Suppressor macrophage treated with lipopolysaccharide for 1 hour (primary cell): ENCODE measurements at regions not wholly inside any gene's neighbourhood (a gene's known extent, or its start where the extent isn't known, plus 50 kb on each side); places are given as distances from the start of the nearest gene placed in this dataset.

Experiments used
- DNase-seq, 3 donors: peaks; one replicate each; pipeline ENCODE4 v3.0.0-alpha.2; 2020 to 2022

GRCh38 chr2:239776436-239777005, 248.6 kb downstream of the NDUFA10 start:
- no peak for DNase-seq

DNA sequence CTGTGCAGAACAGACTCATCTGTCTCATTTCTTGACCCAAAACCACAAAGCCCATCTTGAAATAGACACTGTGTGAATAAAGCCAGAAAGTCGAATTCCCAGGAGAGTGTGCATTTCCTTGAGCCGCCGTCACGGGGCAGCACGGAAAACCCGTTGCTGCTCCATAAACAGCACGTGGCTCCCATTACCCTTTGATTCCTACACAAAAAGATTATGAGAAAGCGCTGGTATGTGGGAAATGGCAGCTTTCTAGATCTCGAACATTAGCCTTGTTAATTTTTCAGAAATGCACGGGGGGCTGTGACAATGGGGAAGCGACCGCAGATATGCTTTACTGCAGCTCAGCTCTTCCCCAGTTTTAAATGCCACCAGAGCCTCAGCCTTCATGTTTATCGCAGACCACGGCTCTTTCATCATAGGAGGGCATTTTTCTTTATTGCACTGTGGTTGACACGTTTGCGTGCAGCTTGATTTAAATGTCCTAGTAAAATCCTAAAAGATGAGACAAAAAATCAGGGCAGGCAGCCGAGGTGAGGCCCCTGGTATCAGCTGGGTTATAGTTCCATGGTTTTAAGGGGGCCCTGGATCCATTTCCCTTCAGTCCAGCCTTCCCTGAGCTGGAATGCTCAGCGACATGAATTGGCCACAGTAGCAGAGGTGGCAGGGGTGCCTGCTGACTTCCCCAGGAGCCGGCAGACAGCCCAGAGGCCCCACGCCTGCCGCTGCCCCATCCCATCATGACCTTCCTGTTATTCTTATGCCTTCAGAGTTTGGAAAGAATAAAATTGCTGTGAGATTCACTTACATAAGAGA, 249.3 kb downstream of the NDUFA10 start:
- no peak for DNase-seq

DNA sequence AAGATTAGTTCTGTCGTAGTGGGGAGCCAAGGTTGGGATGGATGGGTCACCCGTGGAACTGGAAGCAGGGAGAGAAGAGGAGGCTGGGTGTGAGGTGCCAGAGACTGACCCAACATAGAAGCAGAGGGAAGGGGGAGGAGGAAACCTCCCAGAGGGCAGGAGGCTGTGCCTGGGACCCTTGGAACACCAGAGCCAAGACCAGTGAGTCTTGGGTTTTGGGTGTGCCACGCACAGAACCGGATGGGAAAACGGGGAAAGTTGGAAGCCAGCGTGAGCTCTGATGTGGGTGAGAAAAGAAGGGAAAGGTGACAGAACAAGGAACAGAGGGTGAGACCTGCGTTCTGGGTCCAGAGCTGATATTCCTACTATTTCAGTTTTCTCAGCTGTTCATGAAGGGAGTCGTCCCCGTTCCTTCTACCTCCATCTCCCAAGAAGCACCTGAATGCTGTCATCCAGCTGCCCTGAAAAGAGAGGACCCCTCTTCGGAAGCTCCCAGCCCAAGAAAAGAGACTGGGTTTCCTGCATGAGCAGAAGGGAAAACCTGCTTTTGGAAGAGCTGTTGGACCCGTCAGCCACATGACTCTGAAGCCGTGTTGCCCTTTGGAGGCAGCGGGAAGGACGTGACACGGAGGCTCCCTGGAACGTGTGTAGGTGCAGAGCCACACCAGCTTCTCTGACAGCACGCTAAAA, 250.1 kb downstream of the NDUFA10 start:
- DNase-seq: no peak

DNA sequence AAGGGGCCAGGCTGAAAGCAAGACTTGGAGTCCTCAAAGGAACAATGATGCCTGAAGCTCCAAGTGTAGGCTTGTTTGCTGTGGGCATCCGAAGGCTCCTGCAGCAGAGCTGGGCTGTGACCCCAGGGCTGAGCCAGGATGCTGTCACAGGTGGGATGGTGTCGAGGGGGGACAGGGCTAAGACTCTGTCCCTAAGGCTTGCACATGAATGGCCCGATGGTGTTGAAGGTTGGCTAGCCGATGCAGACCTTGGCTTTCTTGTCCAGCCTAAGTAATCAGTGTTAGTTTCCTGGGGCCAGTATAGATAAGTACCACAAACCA, 251.0 kb downstream of the NDUFA10 start:
- no peak for DNase-seq

- DNase-seq: no peak
These were observed 251.7 kb downstream of the NDUFA10 start for GRCh38 chr2:239773228-239774141.

GRCh38 chr2:239772721-239773120, 252.4 kb downstream of the NDUFA10 start:
- DNase-seq: no peak

- no peak for DNase-seq
These were observed 254.9 kb downstream of the NDUFA10 start for GRCh38 chr2:239770246-239770639.

GRCh38 chr2:239769554-239770245, 255.4 kb downstream of the NDUFA10 start:
- no peak for DNase-seq

DNA sequence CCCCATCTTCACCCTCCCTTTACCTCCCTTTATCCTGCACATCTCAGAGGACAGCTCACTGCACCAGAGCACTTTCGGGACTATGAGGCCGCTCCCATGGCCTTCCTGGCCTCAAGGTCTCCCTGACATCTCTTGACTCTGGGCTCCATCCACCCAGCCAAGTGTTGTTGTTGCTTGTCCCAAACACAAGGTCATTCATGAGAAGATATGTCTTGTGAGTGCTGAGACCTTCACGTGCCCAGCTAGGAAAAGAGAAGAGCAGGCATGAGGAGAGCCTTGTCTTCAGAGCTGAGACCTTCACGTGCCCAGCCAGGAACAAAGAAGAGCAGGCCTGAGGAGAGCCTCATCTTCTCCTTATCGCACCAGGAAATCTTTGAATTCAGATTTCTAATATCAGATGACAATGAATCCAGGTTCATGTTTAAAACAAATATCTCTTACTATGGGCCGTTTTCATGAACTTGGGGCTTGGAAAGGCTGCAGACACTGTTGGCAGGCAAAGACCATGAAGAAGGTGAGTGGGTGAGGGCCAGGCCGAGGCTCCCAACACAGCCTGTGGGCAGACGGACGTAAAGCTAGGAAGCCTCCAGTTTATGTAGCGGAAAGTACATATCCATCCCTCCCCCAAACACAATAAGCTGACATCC, 256.1 kb downstream of the NDUFA10 start:
- DNase-seq: no peak

GRCh38 chr2:239768031-239768790, 256.9 kb downstream of the NDUFA10 start:
- no peak for DNase-seq

DNA sequence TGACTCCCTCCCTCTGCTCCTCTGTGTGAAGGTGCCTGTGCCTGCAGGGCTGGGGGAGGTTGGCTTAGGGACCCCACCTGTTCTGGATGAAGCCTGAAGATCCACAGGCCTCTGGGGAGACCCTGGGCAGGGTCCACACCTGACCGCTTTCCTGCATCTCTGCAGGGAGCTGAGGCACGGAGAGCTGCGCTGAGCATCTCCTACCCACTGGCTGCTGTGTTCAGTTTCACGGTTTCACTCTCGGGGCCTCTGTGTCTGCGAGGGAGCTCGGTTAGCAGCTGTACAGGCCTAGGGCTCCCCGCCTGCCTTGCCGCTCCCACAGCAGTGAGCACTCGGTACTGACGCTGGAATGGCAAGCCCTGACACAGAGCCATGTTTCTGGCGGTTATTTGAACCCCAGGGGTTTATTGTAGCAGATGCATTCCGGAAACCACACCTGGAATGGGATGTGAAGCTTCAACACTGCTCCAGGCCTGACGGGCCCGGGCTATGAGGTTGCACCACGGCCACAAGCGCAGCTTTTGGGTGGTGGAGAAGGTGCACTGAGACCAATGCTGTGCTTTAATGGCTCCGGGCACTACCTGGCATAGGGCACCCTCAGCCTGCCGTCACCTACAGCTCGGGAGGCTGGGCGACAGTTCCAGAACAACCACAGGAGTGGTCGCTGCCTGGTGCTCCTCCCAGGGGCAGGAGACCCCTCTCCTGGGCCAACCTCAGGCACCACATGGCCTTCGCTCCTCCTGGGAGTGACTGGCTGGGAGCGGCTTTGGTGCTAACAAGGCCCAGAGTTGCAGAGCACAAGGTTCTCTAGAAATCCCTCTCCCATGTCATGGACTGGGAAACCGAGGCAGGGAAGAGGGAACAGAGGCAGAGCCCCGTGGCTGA, 257.9 kb downstream of the NDUFA10 start:
- no peak for DNase-seq

GRCh38 chr2:239765911-239766310, 259.2 kb downstream of the NDUFA10 start:
- DNase-seq: no peak

GRCh38 chr2:239765076-239765845, 259.9 kb downstream of the NDUFA10 start:
- DNase-seq: no peak

DNA sequence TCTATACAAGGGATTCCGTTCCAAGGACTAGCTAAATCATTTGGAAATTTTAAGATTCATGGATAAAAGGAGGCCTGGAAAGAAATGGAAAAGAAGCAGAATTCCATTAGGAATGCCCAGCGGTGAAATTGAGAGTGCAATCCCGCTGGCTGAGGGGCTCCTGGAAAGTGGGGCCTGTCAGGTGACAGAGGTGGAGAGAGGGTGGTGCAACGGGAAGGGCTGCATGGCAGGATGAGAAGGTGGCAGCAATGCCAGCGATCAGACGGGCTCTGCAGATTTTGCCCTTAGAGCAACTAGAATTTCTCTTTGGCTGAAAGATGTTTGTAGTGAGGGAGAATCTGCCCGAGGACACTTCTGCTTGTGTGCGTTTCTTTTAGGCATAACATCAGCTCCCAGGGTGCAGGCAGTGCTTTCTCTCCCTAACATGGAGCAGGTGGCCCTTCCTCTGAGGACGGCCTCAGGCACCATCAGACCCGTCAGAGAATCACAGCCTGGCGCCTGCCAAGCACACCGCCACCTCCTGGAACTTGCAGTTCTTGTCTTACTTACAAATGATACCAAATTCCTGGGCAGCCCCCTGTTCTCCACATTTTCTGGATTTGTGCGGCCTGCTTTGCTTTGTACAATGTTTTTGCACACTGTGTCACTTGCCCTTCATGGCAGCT, 261.6 kb downstream of the NDUFA10 start:
- DNase-seq: no peak

DNA sequence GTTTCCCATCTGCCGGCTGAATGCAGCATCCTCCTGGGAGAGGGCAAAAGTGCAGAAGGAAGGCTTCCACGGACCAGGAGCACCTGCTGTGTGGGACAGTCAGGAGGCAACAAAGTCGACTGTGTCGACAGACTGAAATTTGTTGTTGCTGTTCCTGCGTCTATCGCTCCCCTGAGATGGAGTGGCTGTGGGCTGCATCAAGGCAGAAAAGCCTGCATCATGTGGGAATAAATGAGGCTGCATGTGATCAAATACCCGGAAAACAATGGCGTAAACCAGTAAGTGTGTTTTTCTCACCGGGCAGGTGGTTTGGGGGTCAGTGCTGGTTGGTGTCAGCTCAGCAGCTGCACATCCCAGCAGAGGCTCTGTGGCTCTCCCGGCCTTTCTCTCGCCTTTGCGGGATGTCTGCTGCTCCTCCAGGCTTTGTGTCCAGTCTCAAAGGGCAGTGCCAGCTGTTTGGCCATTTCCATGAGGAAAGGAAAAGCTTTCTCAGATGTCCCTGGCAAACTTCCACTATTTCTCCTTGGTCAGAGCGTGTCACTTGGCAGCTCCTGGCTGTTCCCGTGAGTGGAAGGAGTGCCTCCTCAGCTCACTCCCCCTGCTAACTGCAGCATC, 262.4 kb downstream of the NDUFA10 start:
- no peak for DNase-seq

DNA sequence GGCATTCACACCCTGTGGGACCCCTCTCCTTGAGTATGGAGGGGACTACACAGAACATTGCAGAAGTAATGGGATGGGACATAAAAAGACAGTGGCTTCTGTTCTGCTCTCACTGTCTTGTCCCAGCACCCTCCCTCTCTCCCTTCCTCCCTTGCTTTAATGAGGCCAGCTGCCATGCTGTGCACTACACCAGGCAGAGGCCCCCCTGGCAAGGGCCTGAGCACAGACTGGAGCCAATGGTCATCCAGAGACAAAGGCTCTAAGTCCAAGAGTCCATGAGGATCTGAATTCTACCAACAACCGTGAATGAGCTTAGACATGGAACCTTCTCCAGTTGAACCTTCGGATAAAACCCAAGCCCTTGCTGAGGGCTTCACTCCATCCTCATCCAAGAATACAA, 263.0 kb downstream of the NDUFA10 start:
- DNase-seq: no peak

GRCh38 chr2:239760596-239760995, 264.5 kb downstream of the NDUFA10 start:
- DNase-seq: no peak

- DNase-seq: no peak
These were observed 266.8 kb downstream of the NDUFA10 start for GRCh38 chr2:239758279-239758877.
